ENCODE measurements at regions not wholly inside any gene's neighbourhood (a gene's known extent, or its start where the extent isn't known, plus 50 kb on each side); places are given as distances from the start of the nearest gene placed in this dataset.

GRCh38 chrX:151478058-151478457 lies 81.1 kb downstream of the VMA21 start:
- POLR2A ChIA-PET = no interaction called here
- Histone ChIP-seq H3K9me3 (ENCODE audit: control insufficient read depth, insufficient read depth, low read depth, low read length) (no peaks in the 10 kb centered on the region), H3K4me3 (ENCODE audit: low read depth, low read length) (no peak overlapping the region), H3K4me1 (ENCODE audit: control insufficient read depth, insufficient read depth, low read length) (no peaks in the 10 kb centered on the region), H3K36me3 (ENCODE audit: control insufficient read depth in 2 of 2, insufficient read depth in 1 of 2, low read length in 2 of 2) (no peaks in the 10 kb centered on the region), H3K27ac (ENCODE audit: extremely low read depth, low read depth, low read length) (no peak overlapping the region)
- CTCF ChIA-PET = no interaction called here
- no peak for TF ChIP-seq ZNF248 (tag by site-specific recombination; IDR thresholded peaks at IDR 0.05)
- TF ChIP-seq ZSCAN18 (tag by site-specific recombination; IDR thresholded peaks at IDR 0.05) = no peak
- no peak for TF ChIP-seq ZFP3 (tag by site-specific recombination; IDR thresholded peaks at IDR 0.05; ENCODE audit: low read depth)
- TF ChIP-seq ZNF704 (tag by site-specific recombination; IDR thresholded peaks at IDR 0.05) = no peak
- TF ChIP-seq ZNF274 (IDR thresholded peaks at IDR 0.05; ENCODE audit: low read length) = no peak
- TF ChIP-seq ZNF274 (tag by site-specific recombination; IDR thresholded peaks at IDR 0.05; ENCODE audit: borderline replicate concordance) = no peak
- no peak for TF ChIP-seq ZNF311 (tag by site-specific recombination; IDR thresholded peaks at IDR 0.05; ENCODE audit: borderline replicate concordance)
- no peak for TF ChIP-seq GLI2 (tag by site-specific recombination; IDR thresholded peaks at IDR 0.05; ENCODE audit: borderline replicate concordance, low read depth)
- TF ChIP-seq ZIC2 (tag by site-specific recombination; IDR thresholded peaks at IDR 0.05) = no peak

DNA sequence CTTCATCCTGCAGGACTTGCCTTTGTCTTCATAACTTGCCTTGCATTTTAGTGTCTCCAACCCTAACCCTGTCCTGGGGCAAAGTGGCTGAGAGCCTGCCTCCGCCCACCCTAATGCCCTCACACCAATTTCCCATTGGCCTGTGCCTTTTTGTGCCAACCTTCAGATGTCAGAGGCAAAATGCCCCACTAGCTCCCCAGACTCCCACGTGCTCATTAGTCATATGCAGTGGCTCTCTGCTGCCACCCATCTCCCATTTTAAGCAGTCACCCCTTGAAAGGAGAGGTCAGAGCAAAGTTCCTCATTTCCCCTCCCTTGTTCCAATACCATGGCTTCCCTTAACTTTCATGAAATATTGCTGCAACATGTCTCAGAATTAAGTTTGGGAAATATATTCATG lies 74.8 kb upstream of the PASD1 start:
- Histone ChIP-seq H3K4me1 (ENCODE audit: control insufficient read depth, insufficient read depth, low read length) (no peaks in the 10 kb centered on the region), H3K4me3 (ENCODE audit: low read depth, low read length) (no peak overlapping the region), H3K27ac (ENCODE audit: extremely low read depth, low read depth, low read length) (no peak overlapping the region), H3K9me3 (ENCODE audit: control insufficient read depth, insufficient read depth, low read depth, low read length) (no peaks in the 10 kb centered on the region), H3K36me3 (ENCODE audit: control insufficient read depth in 2 of 2, insufficient read depth in 1 of 2, low read length in 2 of 2) (no peaks in the 10 kb centered on the region)
- ChIA-PET CTCF (no interaction called here), POLR2A (no interaction called here)
- peak; percentile 29; the same call in 1 of the 2 replicates for TF ChIP-seq EGR2 (tag by site-specific recombination; IDR thresholded peaks at IDR 0.05; ENCODE audit: low read depth)
- TF ChIP-seq MYNN (tag by site-specific recombination; IDR thresholded peaks at IDR 0.05; ENCODE audit: borderline replicate concordance) = no peak
- 0 out of 2 replicates have a peak, but pooled peaks have one; percentile 12 for TF ChIP-seq CTCF (tag by site-specific recombination; IDR thresholded peaks at IDR 0.05)

DNA sequence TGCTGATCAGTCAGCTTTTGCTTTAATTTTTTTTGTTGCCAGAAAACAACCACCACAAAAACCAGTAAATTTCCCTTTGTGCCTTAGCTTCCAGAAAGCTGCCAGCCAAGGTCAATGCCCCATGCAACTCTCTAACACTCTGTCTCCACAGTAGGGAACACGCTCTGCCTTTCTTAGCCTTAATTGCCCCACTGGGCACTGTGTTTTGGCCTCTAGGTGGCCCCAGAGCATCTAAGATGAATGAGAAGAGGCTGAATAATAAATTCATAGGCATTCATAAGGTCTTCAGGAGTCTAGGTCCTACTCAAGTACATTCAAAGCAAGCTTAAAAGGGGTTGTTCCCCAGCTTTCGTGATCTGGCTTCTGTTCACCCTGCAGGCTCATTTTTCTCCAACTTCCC lies 57.7 kb upstream of the PASD1 start:
- no peak for TF ChIP-seq SCRT2 (tag by site-specific recombination; IDR thresholded peaks at IDR 0.05)
- no peak for TF ChIP-seq ZBTB26 (tag by site-specific recombination; optimal IDR thresholded peaks at IDR 0.05)
- no peak for TF ChIP-seq ZNF645 (tag by site-specific recombination; IDR thresholded peaks at IDR 0.05)
- peak; percentile 51 for TF ChIP-seq ZNF654 (tag by site-specific recombination; IDR thresholded peaks at IDR 0.05; ENCODE audit: low read depth)
- TF ChIP-seq ZNF510 (tag by site-specific recombination; IDR thresholded peaks at IDR 0.05; ENCODE audit: insufficient replicate concordance) = no peak
- ChIA-PET POLR2A (no interaction called here), CTCF (interaction anchor here (0.8 to 4.9 kb wide), 4 partner anchors 27 to 1311 kb away, joined by 3 to 26 read pairs (median 4); no protein-coding TSS in a partner anchor)
- Histone ChIP-seq H3K27ac (ENCODE audit: extremely low read depth, low read depth, low read length) (no peak overlapping the region), H3K36me3 (ENCODE audit: control insufficient read depth in 2 of 2, insufficient read depth in 1 of 2, low read length in 2 of 2) (no peaks in the 10 kb centered on the region), H3K4me1 (ENCODE audit: control insufficient read depth, insufficient read depth, low read length) (no peaks in the 10 kb centered on the region), H3K4me3 (ENCODE audit: low read depth, low read length) (no peak overlapping the region), H3K9me3 (ENCODE audit: control insufficient read depth, insufficient read depth, low read depth, low read length) (no peaks in the 10 kb centered on the region; the same call in 1 of the 2 replicates)

All from HEK293 (cell line).